Endodermal cell (in vitro differentiated cells): ENCODE measurements at regions not wholly inside any gene's neighbourhood (a gene's known extent, or its start where the extent isn't known, plus 50 kb on each side); places are given as distances from the start of the nearest gene placed in this dataset.

Experiments used
- DNase-seq: peaks from one replicate; pipeline ENCODE4 v3.0.0-alpha.2; 2017
- H3K27ac ChIP-seq: 2 replicates; pipeline ENCODE4 v1.5.1; 2013; ENCODE audit warnings: mild to moderate bottlenecking, low read depth, low read length, moderate library complexity
- H3K27me3 ChIP-seq: 2 replicates; pipeline ENCODE4 v1.6.1; 2013; ENCODE audit warnings: mild to moderate bottlenecking, low read length, moderate library complexity; ENCODE audit not compliant: insufficient read depth, control insufficient read depth, poor library complexity, severe bottlenecking
- H3K36me3 ChIP-seq: 2 replicates; pipeline ENCODE4 v1.7.0; 2013; ENCODE audit warnings: mild to moderate bottlenecking, low read length, moderate library complexity; ENCODE audit not compliant: control insufficient read depth, insufficient read depth
- H3K4me1 ChIP-seq: one replicate; pipeline ENCODE4 v1.7.0; 2013; ENCODE audit warnings: low read length; ENCODE audit not compliant: control insufficient read depth, insufficient read depth
- H3K4me3 ChIP-seq: 2 replicates; pipeline ENCODE4 v1.5.1; 2013; ENCODE audit warnings: mild to moderate bottlenecking, low read length, moderate library complexity
- H3K9ac ChIP-seq: 2 replicates; pipeline ENCODE4 v1.6.1; 2013; ENCODE audit warnings: mild to moderate bottlenecking, low read length, moderate library complexity; ENCODE audit not compliant: poor library complexity, severe bottlenecking; ENCODE audit errors: extremely low read depth
- H3K9me3 ChIP-seq: 2 replicates; pipeline ENCODE4 v1.6.1; 2013; ENCODE audit warnings: mild to moderate bottlenecking, low read length, moderate library complexity; ENCODE audit not compliant: control insufficient read depth
- H3K27ac Mint-ChIP-seq: 2 replicates; pipeline ENCODE4 v1.8.0; 2020; ENCODE audit warnings: mixed read lengths
- H3K27me3 Mint-ChIP-seq: 2 replicates; pipeline ENCODE4 v1.8.0; 2021; ENCODE audit warnings: mild to moderate bottlenecking, mixed read lengths; ENCODE audit not compliant: insufficient read depth
- H3K36me3 Mint-ChIP-seq: 2 replicates; pipeline ENCODE4 v1.8.0; 2020; ENCODE audit warnings: low read depth, mixed read lengths
- H3K4me1 Mint-ChIP-seq: 2 replicates; pipeline ENCODE4 v1.8.0; 2020; ENCODE audit warnings: mixed read lengths
- H3K4me3 Mint-ChIP-seq: 2 replicates; pipeline ENCODE4 v1.8.0; 2020; ENCODE audit warnings: mild to moderate bottlenecking, moderate library complexity, mixed read lengths
- H3K9me3 Mint-ChIP-seq: 2 replicates; pipeline ENCODE4 v1.8.0; 2020; ENCODE audit warnings: mild to moderate bottlenecking, mixed read lengths
- CTCF ChIP-seq: fragments of 200-600 bp; sonication (generic); conservative IDR thresholded peaks from 2 replicates; pipeline ENCODE4 v1.5.0; 2021; ENCODE audit warnings: antibody characterized with exemption, mild to moderate bottlenecking
- WGBS, 2 experiments: methylation state at CpG; one replicate each; pipeline versions ENCODE4 v1.1.5 to v1.1.7; 2013; ENCODE audit warnings: missing lambda C conversion rate in 2 of 2, mixed read lengths in 1 of 2; ENCODE audit not compliant: insufficient coverage in 1 of 2, insufficient read length in 1 of 2; 5-methylcytosine and 5-hydroxymethylcytosine counted together

DNA sequence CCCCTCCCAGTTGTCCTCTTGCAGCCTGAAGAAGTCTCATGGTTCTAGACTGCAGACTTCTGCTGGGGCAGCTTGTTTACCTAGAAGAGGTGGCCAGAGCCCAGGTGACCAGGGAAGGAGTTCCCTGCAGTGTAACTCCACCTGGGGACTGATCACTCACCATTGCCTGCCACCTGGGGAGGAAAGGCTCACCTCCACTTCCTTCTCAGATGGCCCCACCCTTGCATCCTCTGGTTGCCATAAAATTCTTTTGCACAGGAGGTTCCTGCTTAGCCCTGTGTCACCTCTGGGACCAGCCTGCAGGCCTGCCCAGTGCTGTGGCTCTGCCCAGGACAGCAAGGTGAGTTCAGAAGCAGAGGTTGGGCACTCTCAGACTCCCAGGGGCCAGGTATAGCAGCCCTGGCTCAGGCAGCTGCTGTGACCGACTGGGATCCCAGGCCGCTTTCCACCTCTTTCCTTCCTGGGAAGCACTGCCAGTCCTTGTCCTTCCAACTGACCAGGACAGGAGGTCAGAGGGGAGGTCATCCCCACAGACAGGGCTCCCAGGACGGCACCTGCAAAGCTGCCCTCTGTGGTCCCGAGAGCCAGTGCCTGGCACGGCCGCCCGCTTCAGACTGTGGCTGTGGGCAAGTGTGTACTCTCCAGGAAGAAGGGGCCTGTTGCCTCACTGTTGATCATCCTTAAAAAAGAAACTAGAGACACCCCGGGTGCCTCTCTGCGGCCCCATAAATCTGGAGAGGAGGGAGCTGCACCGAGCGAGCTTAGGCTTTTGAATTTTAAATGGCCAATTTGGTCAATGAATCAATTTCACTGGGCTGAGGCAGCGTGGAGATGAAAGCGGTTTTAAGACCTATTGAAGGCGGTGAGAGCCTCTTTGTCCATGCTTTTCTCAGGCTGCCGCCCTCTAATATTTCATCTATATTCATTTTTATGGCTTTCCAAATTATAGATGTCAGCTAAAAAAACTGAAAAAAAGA, 79.5 kb upstream of the C14orf180 start:
- Mint-ChIP-seq H3K4me3 (no peak overlapping the region), H3K27ac (no peak overlapping the region), H3K36me3 (no peaks in the 10 kb centered on the region), H3K27me3 (peaks cover 9% of the 10 kb centered on the region), H3K4me1 (no peaks in the 10 kb centered on the region), H3K9me3 (peaks cover 24% of the 10 kb centered on the region)
- DNase-seq, result peak; percentile 26
- no peak overlapping the region for H3K9ac ChIP-seq
- WGBS, 2 experiments, result 86 to 89% methylated on average over 5 to 15 of the region's 15 CpGs
- H3K27me3 ChIP-seq, result no peaks in the 10 kb centered on the region
- H3K27ac ChIP-seq, result no peak overlapping the region
- H3K9me3 ChIP-seq, result peaks cover 18% of the 10 kb centered on the region
- no peak overlapping the region for H3K4me3 ChIP-seq
- no peaks in the 10 kb centered on the region for H3K4me1 ChIP-seq
- TF ChIP-seq CTCF, result no peak
- H3K36me3 ChIP-seq, result no peaks in the 10 kb centered on the region

GRCh38 chr14:104502060-104502459, 77.5 kb upstream of the C14orf180 start:
- Mint-ChIP-seq H3K36me3 (no peaks in the 10 kb centered on the region), H3K4me1 (no peaks in the 10 kb centered on the region), H3K27ac (no peak overlapping the region), H3K27me3 (peaks cover 7% of the 10 kb centered on the region), H3K4me3 (no peak overlapping the region), H3K9me3 (peaks cover 14% of the 10 kb centered on the region)
- Histone ChIP-seq H3K27me3 (no peaks in the 10 kb centered on the region), H3K9ac (no peak overlapping the region), H3K9me3 (peaks cover 10% of the 10 kb centered on the region), H3K4me1 (no peaks in the 10 kb centered on the region), H3K4me3 (no peak overlapping the region), H3K36me3 (no peaks in the 10 kb centered on the region), H3K27ac (no peak overlapping the region)
- TF ChIP-seq CTCF, result no peak
- 92% methylated on average over 1 of the region's 1 CpG; no CpG with 5 or more reads in 1 of the 2 experiments for WGBS, 2 experiments
- no peak for DNase-seq

DNA sequence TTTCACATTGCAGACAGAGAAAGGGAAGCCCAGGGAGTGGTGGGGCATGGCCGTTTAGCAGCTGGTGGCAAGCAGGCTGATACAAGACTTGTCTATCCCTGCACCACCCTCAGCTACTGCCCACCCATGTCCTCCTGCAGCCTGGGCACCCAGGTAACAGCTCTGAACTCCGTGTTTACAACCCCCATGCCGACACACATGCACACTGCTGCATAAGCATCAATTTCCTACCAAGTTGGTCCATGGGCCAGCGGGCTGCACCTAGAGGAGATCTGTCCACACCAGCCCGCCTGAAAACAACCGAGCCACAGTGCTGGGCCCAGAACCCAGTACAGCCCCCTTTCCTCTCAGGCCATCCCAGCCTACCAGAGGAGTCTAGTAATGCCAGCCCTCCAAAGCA, 75.9 kb upstream of the C14orf180 start:
- Mint-ChIP-seq H3K4me3 (no peak overlapping the region), H3K27ac (no peak overlapping the region), H3K36me3 (no peaks in the 10 kb centered on the region), H3K4me1 (no peaks in the 10 kb centered on the region), H3K9me3 (peaks cover 22% of the 10 kb centered on the region), H3K27me3 (peaks cover 6% of the 10 kb centered on the region)
- H3K36me3 ChIP-seq, result no peaks in the 10 kb centered on the region
- no peak overlapping the region for H3K27ac ChIP-seq
- no peaks in the 10 kb centered on the region for H3K4me1 ChIP-seq
- H3K9me3 ChIP-seq, result peaks cover 10% of the 10 kb centered on the region
- peak; percentile 20 for DNase-seq
- no peaks in the 10 kb centered on the region for H3K27me3 ChIP-seq
- no peak overlapping the region for H3K4me3 ChIP-seq
- no peak overlapping the region for H3K9ac ChIP-seq
- WGBS, 2 experiments, result 85 to 86% methylated on average over 6 of the region's 6 CpGs
- no peak for TF ChIP-seq CTCF
